ENCODE measurements at regions not wholly inside any gene's neighbourhood (a gene's known extent, or its start where the extent isn't known, plus 50 kb on each side); places are given as distances from the start of the nearest gene placed in this dataset.

GRCh38 chr3:46768061-46768460 is 50.4 kb upstream of the PRSS50 start:
- TF ChIP-seq, protein P1, sequence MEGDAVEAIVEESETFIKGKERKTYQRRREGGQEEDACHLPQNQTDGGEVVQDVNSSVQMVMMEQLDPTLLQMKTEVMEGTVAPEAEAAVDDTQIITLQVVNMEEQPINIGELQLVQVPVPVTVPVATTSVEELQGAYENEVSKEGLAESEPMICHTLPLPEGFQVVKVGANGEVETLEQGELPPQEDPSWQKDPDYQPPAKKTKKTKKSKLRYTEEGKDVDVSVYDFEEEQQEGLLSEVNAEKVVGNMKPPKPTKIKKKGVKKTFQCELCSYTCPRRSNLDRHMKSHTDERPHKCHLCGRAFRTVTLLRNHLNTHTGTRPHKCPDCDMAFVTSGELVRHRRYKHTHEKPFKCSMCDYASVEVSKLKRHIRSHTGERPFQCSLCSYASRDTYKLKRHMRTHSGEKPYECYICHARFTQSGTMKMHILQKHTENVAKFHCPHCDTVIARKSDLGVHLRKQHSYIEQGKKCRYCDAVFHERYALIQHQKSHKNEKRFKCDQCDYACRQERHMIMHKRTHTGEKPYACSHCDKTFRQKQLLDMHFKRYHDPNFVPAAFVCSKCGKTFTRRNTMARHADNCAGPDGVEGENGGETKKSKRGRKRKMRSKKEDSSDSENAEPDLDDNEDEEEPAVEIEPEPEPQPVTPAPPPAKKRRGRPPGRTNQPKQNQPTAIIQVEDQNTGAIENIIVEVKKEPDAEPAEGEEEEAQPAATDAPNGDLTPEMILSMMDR (conservative IDR thresholded peaks at IDR 0.05 in 1 of 2, IDR thresholded peaks at IDR 0.05 in 1 of 2; ENCODE audit: extremely low read depth in 1 of 2, insufficient read depth in 1 of 2, low read depth in 1 of 2, low read length in 2 of 2), result no peak
- TF ChIP-seq EZH2 (IDR thresholded peaks at IDR 0.05; ENCODE audit: borderline replicate concordance, low read length), result no peak

Measured in mammary epithelial cell (primary cell).